Activated CD4-positive, alpha-beta T cell treated with anti-CD3 and anti-CD28 coated beads for 4 hours (primary cell): ENCODE measurements at regions not wholly inside any gene's neighbourhood (a gene's known extent, or its start where the extent isn't known, plus 50 kb on each side); places are given as distances from the start of the nearest gene placed in this dataset.

ENCODE experiments used
- DNase-seq, 2 donors: peaks; one replicate each; pipeline ENCODE4 v3.0.0-alpha.2; 2020

DNA sequence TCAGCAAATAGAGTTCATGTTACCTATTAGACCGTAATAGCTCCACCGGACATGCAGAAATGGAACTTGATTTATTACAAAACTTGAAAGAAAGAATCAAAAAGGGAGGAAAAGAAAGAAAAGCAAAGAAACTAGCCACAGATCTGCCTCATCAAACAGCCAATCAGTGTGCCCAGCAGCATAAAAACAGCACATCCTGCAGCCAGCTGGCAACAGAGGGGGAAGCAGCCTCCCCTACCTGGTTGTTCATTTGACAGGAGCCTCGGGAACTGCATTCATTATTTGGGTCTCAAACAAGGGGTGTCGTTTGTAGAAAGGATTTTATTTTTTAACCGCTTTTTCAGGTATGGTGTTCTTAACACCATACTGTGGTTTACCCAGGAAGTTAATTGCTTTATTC is 181.5 kb upstream of the TOPAZ1 start:
- no peak for DNase-seq

DNA sequence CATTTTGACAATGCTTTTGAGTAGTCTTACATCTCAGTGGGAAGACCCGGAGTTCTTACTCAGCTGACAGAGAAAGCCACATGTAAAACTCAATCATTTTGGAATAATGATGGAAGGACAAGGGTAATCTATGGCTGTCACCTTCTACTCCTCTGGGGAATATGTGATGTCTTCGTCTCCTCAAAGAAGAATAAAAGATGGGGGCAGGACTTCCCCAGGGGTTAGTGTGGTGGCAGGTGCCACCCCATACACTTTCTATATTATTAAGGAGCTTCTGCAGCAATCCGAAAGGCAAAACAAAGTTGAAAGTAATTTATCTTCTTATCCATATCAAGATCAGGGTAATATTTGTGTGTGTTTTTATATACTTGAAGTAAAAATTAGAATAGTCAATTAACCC is 180.4 kb upstream of the TOPAZ1 start:
- DNase-seq, result no peak

DNA sequence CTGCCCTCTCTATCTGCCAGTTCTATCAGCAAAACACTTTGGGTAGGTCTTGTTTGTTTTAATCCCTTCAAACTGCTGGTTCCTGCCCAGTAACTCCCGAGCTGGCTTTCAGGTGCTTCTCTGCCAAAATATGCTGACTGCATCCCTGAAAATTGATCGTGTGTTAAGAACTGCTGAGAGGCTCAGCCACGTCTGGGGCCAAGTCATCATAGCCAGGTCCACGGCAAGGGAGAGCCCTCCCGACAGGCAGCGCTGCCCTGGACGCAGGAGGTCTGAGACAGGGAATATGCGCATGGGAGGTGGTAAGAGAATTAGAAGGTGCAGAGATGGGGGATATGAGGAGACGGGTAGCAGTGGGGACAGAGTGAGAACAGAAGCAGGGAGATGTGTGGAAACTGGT is 179.7 kb upstream of the TOPAZ1 start:
- no peak for DNase-seq

DNA sequence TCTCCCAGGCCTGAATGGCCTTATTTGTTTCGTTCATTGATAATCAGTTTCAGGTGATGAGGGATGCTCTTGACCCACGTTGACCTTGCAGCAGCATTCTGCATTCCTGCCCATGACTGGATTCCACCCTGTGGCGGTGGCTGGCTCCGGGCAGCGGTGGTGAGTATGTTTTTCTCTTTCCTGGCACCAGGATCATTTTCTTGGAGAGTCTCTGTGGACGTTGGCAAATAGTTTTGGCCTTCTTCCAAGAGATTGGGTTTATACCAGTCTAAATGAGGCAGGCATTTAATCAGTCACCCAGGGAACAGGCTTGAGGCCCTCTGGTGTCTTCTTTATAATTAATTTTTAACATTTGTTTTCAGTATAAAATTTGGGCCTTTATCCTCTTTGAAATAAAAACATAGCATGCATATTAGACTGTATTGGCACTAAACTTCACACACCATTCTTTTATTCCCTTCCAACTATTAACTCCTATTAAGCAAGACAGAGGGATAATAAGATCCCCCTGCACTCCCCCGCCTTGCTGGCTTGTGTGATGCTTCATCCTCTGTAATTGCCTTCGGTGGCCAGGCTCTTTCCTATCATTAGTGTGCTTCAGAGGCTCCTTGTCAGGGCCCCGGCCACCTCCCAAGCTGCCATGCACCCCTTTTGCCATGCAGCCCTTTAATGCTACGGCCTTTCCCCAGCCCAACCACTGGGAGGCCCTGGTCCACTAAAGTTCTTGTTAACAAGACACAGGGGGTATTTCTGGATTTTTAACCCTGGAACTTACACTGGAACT is 176.2 kb upstream of the TOPAZ1 start:
- DNase-seq, result no peak

DNA sequence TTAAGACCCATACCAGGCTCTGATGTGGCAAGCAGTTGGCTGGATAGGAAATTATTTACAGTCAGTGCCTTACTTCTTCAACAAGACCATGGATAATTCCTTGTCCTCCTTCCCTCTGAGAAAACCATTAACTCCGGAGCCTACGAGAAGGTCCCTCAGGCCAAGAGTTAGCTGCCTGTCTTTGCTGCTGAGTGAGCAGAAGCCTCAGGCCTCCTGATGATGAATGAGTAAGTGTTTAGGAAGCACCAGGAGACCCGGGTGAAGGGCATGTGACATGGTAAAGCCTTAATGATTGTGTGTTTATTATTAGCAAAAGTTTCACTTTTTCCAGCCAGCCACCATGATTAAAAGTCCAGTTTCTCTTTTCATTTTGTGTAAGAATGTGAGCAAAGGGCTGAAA is 174.9 kb upstream of the TOPAZ1 start:
- DNase-seq, result no peak

DNA sequence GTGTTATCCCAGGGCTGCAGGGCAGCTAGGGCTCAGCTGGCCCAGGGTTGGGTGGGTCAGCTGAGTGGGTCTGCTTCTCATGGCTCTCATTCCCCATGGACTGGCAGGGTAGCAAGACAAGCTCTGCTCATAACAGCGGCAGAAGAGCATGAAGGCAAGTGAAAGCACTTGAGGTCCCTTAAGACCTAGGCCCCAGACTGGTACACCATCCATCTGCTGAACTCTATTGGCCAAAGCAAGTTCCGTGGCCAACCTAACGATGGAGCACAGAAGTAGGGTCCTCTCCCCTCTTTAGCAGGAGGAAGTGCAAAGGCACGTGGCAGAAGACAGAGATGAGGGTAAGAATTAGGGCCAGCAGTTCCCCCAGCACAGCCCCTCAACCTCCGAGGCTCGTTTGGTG is 174.3 kb upstream of the TOPAZ1 start:
- no peak for DNase-seq

DNA sequence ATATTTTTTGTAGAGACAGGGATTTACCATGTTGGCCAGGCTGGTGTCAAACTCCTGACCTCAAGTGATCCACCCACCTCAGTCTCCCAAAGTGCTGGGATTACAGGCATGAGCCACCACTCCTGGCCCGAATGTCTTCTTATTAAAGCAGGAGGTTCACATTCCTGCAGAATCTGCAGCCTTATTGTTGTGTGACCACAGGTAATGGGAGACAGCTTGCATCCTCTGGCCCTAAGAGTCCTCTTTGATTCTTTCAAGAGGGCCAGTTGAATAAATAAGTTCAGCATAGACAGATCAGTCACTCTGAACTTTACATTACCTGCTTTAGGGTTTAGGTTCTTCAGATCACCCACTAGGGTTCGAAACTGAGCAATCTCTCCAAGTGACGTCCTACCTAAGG is 172.9 kb upstream of the TOPAZ1 start:
- DNase-seq, result no peak

DNA sequence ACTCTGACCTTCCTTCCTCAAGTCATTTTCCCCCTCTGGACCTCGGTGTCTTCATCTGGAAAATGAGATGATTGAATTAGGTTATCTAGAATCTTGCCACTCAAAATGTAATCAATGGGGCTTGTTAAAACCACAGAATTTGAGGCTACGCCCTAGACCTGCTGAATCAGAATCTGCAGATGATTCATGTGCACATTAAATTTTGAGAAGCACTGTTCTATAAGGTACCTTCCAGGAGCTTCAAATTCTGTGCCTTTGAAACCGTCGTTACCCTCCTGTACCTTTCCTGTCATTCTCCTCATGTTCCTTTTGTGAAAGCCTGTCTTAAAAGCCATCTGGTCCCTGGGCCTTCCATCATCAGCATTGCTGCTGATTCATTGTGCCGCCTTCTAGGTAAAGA is 172.4 kb upstream of the TOPAZ1 start:
- DNase-seq, result no peak

DNA sequence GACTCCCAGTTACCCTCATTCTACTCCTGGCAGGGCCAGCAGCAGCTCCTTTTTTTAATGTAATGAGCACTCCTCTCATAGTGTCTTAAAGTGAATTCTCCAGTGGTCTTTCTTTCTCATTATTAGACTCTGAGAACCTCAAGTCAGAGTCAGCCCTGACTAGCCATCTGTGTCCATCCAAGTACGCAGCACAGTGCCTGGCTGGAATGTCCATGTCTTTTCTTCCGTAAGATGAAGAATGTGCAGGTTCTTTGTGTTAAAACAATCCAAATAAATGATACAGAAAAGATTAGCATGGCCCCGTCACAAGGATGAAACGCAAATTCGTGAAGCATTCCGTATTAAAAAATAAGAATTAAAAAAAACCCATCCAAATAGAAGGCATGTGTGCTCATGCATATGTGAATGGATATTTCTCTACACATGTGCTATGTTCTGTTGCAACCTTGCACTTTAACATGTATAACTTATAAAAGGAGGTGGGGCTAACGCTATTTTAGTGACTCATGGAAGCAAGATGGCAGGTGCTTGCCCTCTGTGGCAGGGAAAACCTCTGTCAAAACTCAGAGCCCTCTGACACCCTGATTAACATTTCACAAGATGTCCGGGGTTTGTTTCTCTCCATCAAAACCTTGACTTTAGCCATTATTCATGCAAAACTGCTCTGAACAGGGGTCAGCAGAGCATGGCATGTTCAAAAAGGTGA is 170.7 kb upstream of the TOPAZ1 start:
- DNase-seq, result no peak

DNA sequence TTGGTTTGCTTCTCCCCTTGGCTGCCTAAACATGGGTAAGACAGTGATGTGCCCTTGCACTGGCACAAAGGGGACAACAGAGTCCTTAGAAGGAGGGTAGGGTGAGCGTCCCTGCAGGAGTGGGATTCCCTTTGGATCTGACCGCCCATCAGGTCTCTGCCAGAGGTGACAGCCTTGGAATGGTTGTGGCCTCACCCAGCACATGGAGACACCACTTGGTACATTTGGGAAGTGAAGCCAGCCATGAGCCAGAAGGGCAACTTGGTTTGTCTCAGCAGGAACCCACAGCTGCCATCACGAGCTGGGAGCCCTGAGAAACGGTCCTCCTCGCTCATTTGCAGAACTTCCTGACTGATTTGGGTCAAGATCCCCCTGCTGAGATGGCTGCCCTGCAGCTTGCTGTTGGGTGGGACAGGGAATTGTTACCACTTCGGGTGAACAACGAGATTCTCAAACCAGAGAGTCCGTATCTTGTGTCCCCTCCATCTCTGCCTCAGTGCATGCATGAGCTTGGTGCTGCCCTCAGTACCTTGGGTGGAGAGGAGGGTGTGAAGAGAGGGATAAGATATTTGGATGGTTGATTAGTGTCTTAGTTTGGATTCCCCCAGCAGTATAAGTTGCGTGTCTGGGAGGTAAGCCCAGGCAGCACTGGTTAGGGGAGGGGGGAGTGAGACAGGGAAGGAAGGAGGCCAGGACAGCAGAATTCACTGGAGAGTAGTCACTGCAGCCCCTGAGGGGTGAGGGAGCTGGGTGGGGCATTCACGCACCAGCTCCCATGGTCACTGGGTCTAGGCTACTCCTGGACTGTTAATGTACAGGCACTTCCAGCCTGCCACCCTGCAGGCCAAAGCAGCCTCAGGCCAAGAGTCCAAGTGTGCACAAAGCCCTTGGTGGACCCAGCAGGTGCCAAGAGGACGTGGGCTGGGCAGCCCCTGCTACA is 168.8 kb upstream of the TOPAZ1 start:
- DNase-seq, result no peak

DNA sequence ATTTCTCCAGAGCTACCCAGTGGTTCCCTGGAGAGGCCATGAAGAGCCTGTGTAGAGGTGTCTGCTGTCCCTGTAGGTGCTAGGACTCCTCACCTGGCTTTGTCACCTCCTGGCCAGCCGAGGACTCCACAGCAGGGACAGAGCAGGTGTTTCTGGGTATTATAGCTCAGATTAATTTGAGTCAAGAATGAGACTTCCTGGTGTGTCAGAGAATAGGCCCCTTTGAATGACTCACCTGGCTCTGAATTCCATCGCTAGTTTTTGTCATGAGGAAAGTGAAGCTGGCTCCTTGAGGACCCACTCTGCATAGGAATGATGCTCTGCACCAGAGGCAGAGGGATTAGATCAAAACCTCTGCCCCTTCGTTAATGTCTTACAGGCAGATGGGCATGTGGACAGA is 167.5 kb upstream of the TOPAZ1 start:
- DNase-seq, result no peak

DNA sequence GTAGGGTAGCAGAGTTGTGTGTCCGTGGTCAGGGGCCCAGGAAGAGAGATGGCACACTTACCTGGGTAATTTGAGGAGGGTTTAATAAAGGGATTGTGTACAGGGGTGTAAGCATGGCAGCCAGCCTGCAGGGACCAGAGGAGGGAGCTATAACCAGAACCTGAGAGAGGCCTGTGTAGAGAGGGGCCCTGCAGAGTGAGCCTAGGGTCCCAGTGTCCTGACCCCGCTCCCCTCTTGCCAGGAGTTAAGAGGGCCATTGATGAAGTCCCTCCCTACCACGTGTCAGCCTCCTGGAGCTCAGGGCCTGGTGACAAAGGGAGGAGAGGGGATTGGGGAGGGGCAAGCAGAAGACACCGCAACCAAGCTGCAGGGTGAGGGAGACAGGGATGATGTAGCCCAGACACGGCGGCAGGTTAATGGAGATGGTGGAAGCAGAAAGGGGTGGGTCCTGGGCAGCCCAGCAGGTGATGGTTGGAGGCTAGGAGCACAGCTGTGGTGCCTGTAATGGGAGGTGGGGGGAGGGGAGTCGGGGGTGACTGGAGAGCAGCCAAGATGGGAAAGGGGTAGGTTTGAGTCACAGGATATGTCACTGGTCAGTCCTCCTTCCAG is 165.4 kb upstream of the TOPAZ1 start:
- DNase-seq, result no peak

DNA sequence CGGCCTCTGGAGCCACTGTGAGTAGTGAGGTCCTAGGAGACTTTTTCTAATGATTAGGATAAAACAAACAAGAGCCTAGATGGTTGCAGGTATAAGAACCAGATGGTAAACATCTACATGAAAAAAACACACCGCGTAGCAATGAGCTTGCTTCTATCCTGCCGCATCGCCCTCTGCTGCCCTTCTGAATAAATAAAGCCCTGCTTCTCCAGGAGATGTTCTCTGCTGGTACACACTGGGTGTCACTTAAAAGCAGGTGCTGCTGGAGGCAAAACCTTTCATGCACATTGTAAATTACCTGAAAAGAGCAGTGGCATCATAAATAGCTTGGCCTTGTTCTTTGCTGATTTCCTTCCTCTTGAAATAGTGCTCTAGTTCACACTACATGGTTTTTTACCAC is 164.4 kb upstream of the TOPAZ1 start:
- DNase-seq, result no peak

DNA sequence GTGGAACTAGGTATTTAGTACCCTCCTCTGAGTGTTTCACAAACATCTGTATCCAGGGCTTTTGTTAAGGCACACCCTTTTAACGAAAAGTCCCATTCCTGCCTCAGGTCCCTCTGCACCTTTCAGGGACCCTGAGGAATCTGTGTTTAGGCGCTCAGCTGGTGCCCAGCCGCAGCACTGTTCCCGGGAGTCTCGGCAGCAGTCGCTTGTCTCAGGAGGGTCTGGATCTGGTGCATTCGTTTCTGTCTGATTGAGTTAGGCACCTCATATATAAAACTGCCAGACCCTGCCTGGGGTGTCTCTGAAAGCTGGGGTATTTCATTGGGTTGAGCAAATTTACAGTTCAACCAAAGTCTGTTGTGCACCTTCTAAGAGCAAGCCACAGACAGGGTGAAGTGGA is 162.8 kb upstream of the TOPAZ1 start:
- DNase-seq, result no peak

DNA sequence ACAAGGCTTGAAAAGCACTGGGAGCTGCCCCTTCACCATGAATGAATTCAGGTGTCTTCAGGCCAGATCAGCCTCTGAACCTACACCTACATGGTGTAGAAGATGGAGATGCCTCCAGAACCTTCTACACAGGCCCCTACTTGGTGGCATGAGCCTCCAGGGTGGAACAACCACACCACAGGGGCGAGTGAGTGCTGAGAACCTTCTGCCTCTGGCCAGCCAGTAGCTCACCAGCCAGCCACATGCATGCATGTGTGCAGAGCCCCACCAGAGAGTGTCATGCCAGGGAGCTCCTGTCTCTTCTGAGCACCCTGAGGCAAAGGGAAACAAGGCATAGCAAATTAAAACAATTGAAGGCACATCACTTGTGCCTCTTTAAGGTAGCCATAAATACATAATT is 161.8 kb upstream of the TOPAZ1 start:
- DNase-seq, result no peak

DNA sequence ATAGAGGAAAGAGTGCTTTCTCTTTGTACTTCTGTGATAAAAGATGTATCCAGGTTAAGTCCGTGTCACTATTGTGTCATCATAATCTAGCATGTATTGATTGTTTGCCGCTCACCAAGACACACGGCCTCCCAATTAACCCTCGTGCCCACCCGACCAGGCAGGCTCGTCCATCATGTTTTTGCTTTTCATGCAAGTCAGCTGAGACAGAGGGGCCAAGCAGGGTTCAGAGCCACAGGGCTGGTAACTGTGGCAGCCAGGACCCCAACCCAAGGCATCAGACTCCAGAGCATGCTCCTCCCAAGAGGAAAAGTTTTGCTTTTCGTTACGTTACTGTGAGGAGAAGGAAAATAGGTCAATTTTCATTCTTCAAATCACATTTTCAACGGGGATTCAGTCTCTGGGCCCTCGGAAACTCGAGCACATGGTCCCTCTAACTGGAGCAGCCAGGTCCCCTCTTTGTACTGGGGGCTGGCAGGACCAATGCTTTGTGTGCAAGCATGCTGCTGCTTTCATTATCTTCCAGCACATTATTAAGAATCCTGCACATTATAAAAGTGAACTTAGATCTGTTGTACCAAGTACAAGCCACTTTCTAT is 161.1 kb upstream of the TOPAZ1 start:
- no peak for DNase-seq

DNA sequence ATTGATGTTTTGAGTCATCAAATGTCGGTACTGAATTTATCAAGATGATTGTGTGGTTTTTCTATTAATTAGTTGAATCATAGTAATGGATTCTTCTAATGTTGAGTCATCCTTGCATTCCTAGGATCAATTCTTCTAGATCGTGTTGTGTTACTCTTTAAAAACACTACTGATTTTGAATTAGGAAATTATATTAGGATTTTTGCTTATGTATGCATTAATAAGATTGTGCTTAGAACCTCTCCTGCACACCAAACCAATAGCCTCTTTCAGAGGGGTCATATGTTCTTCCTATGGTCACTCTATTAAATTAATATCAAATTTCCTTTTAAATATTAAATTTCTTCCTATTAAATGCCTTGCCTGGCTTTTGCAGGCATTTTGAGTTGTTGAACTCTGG is 151.7 kb upstream of the TOPAZ1 start:
- DNase-seq, result no peak

DNA sequence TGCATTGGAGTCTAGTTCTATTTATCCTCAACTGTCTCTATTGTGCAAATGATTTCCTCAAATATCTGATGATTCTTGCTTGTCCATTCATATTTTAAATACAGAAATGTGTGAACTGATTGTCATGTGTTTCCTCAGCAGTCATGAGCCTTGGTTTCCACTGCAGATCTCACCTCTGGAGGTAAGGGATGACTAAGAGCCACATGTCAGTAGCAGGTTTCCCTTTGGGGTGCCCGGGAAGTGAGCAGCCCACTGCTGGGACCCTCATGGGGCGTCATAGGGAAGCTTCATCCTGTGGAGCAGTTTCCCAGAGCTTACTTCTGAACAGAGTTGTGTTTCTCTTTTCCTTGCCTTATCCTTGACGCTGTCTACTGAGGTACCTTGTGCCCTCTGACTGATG is 149.2 kb upstream of the TOPAZ1 start:
- DNase-seq, result no peak

DNA sequence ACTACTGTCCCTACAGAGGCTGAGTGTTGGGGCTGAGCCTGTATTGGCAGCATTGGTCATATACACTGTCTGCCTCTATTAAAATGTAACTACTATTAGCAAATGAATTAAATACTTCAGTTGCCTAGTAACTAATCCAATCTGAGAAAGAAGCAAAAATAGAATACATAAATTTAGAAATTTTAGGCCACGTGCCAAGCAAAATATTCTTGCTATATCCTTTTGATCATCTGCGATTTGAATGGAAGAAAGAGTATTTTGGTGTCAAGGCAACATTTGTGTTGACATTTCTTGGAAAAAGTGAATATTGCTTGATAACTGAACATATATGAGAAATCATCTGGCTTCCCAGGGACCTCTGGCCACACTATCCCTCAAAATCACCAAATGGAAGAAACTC is 148.2 kb upstream of the TOPAZ1 start:
- no peak for DNase-seq

DNA sequence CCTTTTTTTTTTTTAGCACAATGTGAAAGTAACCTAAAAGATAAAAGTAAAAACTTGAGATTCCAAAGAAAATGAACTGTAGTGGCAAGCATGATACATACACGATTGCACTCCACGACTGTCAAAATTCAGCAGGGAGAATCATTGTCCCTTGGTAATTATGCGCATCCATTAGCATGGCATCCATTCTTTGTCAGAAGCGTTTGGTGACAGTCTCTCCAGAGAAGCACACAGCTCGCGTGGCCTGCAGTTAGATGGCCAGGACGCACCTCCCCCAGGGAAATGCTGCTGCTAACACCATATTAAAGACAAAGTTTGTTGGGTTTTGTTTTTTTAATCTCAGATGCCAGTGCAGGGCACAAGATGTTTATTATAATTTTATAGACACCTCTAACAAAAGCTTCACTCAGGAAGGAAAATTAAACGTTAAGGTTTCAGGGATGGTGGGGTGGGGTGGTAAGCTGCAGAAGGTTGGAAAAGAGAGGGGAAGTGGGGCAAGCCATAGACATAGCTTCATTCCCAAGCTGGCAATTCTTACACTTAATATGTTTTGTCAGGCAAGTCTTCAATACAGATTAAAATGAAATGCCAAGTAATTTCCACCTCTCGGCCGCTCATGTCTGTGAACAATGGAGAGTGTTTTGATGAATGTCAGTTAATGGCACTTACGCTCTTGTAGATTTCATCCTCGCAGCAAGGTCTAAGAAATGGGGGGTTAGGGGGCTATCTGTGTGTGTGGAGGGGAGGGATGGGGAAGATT is 142.8 kb upstream of the TOPAZ1 start:
- no peak for DNase-seq

DNA sequence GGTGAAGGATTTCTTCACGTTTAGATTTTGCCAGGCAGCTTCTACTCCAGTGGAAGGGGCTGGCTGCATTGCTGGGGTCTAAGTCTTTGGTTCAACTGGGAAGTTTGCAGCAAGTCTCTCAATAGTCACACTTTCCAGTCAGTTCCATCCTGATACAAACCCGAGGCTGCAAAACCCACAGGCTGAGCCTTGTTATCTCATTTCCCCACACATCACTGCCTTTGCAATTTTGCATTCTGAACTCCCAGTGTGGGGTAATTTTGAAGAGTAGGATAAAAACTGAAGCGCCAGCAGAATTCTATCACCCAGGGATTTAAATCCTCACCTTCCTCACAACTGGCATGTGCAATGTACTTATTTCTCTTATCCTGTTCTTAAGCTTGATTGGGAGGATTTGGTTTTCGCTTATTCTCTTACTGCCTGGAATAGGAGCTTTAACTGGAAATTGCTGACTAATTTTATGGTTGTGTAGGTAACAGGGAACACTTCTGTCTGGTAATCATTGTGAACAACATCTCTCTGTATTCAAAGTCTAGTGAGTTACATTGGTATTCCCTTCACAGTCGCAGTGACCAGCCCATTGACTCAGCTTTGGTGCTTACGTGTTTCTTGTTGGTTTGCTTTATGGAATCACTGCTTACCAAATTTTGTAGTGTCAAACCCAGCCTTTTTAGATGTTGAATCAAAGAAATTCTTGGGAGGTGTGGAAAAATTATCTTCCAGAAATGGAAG is 142.0 kb upstream of the TOPAZ1 start:
- no peak for DNase-seq
